ENCODE measurements at regions not wholly inside any gene's neighbourhood (a gene's known extent, or its start where the extent isn't known, plus 50 kb on each side); places are given as distances from the start of the nearest gene placed in this dataset.

DNA sequence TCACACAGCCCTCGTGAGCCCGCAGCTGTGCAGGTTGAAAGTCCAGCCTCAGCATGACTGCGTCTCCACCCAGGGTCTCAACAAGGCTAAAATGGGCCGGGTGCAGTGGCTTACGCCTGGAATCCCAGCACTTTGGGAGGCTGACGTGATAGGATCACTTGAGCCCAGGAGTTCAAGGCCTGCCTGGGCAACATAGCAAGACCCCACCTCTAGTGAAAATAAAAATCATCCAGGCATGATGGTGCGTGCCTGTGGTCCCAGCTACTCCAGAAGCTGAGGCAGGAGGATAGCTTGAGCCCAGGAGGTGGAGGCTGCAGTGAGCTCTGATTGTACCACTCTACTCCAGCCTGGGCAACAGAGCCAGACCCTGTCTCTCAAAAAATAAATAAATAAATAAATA, 100.8 kb upstream of the PRR5 start:
- no peak for TF ChIP-seq ZFX (IDR thresholded peaks at IDR 0.05)
- TF ChIP-seq, protein P1, sequence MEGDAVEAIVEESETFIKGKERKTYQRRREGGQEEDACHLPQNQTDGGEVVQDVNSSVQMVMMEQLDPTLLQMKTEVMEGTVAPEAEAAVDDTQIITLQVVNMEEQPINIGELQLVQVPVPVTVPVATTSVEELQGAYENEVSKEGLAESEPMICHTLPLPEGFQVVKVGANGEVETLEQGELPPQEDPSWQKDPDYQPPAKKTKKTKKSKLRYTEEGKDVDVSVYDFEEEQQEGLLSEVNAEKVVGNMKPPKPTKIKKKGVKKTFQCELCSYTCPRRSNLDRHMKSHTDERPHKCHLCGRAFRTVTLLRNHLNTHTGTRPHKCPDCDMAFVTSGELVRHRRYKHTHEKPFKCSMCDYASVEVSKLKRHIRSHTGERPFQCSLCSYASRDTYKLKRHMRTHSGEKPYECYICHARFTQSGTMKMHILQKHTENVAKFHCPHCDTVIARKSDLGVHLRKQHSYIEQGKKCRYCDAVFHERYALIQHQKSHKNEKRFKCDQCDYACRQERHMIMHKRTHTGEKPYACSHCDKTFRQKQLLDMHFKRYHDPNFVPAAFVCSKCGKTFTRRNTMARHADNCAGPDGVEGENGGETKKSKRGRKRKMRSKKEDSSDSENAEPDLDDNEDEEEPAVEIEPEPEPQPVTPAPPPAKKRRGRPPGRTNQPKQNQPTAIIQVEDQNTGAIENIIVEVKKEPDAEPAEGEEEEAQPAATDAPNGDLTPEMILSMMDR (conservative IDR thresholded peaks at IDR 0.05): no peak
- H3K27ac ChIP-seq: no peak overlapping the region

GRCh38 chr22:44600207-44600785, 101.7 kb upstream of the PRR5 start:
- no peak for TF ChIP-seq ZFX (IDR thresholded peaks at IDR 0.05)
- TF ChIP-seq, protein P1 (conservative IDR thresholded peaks at IDR 0.05): no peak
- H3K27ac ChIP-seq: no peak overlapping the region

DNA sequence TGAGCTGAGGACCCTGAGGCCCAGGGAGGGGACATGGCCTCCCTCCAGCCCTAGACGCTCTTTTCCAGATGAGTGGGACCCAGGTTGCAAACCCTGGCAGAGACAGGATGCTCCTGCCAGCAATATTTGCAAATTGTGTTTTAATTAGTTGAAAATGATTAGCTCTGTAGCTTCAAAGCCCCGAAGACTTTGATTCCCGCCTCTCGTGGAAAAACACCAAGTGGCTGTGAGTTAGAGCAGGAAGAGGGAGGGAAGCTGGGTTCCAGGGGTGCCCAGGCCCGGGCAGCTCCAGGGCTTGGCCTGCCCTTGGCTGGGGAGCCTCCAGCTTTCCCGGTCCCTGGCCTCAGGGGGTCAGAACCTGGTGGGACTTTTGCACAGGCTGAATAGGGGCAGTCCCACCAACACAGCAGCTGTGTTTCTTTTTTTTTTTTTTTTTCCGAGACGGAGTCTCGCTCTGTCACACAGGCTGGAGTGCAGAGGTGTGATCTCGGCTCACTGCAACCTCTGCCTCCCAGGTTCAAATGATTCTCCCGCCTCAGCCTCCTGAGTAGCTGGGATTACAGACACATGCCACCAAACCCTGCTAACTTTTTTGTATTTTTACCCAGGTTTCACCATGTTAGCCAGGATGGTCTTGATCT, 101.6 kb upstream of the RTL6 start:
- no peak overlapping the region for H3K27ac ChIP-seq
- TF ChIP-seq, protein P1 (conservative IDR thresholded peaks at IDR 0.05): no peak
- no peak for TF ChIP-seq ZFX (IDR thresholded peaks at IDR 0.05)

DNA sequence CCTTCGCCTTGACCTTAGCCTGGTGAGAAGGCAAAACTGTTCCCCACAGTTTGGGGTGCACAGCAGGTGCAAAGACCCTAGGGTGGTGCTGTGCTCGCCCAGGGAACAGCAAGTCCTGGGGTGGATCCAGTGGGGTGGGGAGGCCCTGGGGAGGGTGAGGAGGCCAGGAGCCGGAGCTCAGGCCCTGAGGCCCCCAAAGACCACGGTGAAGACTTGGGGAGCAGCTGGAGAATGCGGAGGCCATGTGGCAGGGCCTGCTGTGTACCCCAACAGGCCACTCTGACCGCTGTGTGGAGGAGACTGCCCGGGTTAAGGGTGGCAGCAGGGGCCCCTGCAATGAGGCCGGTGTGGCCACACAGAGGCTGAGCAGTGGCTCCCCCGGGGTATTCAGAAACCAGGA, 101.1 kb upstream of the RTL6 start:
- no peak overlapping the region for H3K27ac ChIP-seq
- no peak for TF ChIP-seq ZFX (IDR thresholded peaks at IDR 0.05)
- TF ChIP-seq, protein P1 (conservative IDR thresholded peaks at IDR 0.05): no peak

DNA sequence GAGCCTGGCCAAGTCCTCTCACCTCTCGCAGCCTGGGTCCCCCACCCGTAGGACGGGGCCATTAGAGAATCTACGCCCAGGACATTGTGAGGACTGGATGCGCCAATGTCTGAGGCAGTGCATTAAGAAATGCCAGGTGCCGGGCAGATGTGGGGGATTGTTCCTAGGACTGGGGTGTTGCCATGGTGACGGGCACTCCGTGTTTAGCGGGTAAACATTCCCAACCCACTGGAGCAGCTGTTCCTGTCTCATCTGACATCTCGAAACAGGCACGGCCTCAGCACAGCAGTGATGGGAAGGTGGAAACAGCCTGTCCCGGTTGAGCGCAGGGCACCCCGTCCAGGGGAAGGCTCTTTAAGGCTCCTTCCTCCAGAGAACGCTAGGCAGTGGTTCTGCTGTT, 99.6 kb upstream of the RTL6 start:
- no peak overlapping the region for H3K27ac ChIP-seq
- TF ChIP-seq ZFX (IDR thresholded peaks at IDR 0.05): no peak
- TF ChIP-seq, protein P1 (conservative IDR thresholded peaks at IDR 0.05): no peak

GRCh38 chr22:44596396-44597125, 98.5 kb upstream of the RTL6 start:
- TF ChIP-seq ZFX (IDR thresholded peaks at IDR 0.05): no peak
- TF ChIP-seq, protein P1 (conservative IDR thresholded peaks at IDR 0.05): no peak
- H3K27ac ChIP-seq: no peak overlapping the region

DNA sequence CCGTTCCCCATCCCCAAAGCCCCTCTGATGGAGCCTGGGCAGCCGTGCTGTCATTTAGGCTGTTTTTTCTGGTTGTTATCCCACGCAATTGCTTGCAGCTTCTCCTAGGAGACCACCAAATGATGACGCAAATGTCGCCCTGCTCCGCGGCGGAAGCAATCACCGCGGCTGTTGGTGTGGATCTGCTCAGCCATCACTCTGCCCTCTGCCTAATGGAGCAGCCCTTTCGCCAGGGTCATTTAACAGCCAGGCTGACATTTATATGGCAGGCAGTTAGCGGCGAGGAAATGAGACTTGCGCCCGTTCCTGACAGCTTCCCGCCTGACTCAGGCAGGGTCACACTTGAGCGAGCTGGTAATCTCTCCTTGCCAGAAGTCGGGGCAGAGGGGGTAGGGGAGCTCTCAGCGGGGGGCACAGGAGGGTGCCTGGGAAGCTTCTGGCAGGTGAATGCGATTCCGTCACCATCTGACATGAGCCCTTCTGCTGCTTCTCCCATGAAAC, 97.9 kb upstream of the RTL6 start:
- no peak overlapping the region for H3K27ac ChIP-seq
- no peak for TF ChIP-seq ZFX (IDR thresholded peaks at IDR 0.05)
- TF ChIP-seq, protein P1 (conservative IDR thresholded peaks at IDR 0.05): no peak
